ENCODE measurements at regions not wholly inside any gene's neighbourhood (a gene's known extent, or its start where the extent isn't known, plus 50 kb on each side); places are given as distances from the start of the nearest gene placed in this dataset.

DNA sequence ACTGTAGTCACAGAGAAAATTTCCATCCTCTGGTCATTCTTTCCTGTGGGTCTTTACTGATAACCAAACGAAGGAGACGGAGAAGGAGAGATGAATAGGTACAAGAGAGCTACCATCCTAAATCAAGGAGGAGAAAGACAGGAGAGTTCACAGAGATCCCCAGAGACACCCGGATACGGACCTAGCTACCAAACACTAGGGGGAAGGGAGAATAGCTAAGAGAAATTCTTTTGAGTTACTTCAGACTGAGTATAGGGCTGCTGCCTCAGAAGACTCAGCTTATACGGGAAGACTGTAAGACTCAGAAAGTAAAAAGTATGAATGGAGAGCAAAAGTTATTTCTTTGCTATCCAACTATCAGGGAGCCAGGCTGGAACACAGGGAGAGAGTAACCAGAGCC is 572.1 kb downstream of the C4orf33 start:
- TF ChIP-seq, protein P1, sequence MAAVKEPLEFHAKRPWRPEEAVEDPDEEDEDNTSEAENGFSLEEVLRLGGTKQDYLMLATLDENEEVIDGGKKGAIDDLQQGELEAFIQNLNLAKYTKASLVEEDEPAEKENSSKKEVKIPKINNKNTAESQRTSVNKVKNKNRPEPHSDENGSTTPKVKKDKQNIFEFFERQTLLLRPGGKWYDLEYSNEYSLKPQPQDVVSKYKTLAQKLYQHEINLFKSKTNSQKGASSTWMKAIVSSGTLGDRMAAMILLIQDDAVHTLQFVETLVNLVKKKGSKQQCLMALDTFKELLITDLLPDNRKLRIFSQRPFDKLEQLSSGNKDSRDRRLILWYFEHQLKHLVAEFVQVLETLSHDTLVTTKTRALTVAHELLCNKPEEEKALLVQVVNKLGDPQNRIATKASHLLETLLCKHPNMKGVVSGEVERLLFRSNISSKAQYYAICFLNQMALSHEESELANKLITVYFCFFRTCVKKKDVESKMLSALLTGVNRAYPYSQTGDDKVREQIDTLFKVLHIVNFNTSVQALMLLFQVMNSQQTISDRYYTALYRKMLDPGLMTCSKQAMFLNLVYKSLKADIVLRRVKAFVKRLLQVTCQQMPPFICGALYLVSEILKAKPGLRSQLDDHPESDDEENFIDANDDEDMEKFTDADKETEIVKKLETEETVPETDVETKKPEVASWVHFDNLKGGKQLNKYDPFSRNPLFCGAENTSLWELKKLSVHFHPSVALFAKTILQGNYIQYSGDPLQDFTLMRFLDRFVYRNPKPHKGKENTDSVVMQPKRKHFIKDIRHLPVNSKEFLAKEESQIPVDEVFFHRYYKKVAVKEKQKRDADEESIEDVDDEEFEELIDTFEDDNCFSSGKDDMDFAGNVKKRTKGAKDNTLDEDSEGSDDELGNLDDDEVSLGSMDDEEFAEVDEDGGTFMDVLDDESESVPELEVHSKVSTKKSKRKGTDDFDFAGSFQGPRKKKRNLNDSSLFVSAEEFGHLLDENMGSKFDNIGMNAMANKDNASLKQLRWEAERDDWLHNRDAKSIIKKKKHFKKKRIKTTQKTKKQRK (IDR thresholded peaks at IDR 0.05; ENCODE audit: low read depth, low read length) = no peak
- TF ChIP-seq, protein P2, sequence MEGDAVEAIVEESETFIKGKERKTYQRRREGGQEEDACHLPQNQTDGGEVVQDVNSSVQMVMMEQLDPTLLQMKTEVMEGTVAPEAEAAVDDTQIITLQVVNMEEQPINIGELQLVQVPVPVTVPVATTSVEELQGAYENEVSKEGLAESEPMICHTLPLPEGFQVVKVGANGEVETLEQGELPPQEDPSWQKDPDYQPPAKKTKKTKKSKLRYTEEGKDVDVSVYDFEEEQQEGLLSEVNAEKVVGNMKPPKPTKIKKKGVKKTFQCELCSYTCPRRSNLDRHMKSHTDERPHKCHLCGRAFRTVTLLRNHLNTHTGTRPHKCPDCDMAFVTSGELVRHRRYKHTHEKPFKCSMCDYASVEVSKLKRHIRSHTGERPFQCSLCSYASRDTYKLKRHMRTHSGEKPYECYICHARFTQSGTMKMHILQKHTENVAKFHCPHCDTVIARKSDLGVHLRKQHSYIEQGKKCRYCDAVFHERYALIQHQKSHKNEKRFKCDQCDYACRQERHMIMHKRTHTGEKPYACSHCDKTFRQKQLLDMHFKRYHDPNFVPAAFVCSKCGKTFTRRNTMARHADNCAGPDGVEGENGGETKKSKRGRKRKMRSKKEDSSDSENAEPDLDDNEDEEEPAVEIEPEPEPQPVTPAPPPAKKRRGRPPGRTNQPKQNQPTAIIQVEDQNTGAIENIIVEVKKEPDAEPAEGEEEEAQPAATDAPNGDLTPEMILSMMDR (IDR thresholded peaks at IDR 0.05 in 2 of 3, conservative IDR thresholded peaks at IDR 0.05 in 1 of 3; ENCODE audit: control insufficient read depth in 2 of 3, extremely low read depth in 1 of 3, insufficient read depth in 1 of 3, low read depth in 3 of 3, low read length in 3 of 3) = no peak

Measured in GM12878 (cell line).